IPS DF 6.9 (cell line): ENCODE measurements at regions not wholly inside any gene's neighbourhood (a gene's known extent, or its start where the extent isn't known, plus 50 kb on each side); places are given as distances from the start of the nearest gene placed in this dataset.

Source experiments
- DNase-seq: peaks from one replicate; pipeline ENCODE4 v3.0.0-alpha.2; 2013; ENCODE audit warnings: low read depth, low spot score
- H3K27ac ChIP-seq: one replicate; pipeline ENCODE4 v1.5.1; 2013; ENCODE audit warnings: low read length, control low read depth
- H3K27me3 ChIP-seq: 2 replicates; pipeline ENCODE4 v1.6.1; 2013; ENCODE audit warnings: mild to moderate bottlenecking, low read length; ENCODE audit not compliant: control insufficient read depth, insufficient read depth
- H3K36me3 ChIP-seq: 2 replicates; pipeline ENCODE4 v1.6.1; 2013; ENCODE audit warnings: low read length; ENCODE audit not compliant: control insufficient read depth, insufficient read depth
- H3K4me1 ChIP-seq: 2 replicates; pipeline ENCODE4 v1.6.1; 2013; ENCODE audit warnings: low read length; ENCODE audit not compliant: control insufficient read depth, insufficient read depth
- H3K4me3 ChIP-seq: 2 replicates; pipeline ENCODE4 v1.5.1; 2013; ENCODE audit warnings: mild to moderate bottlenecking, low read length
- H3K9me3 ChIP-seq: 2 replicates; pipeline ENCODE4 v1.6.1; 2013; ENCODE audit warnings: low read length, inconsistent platforms; ENCODE audit not compliant: control insufficient read depth, insufficient read depth
- WGBS: extraction: QIAGEN DNeasy Blood & Tissue Kit; methylation state at CpG from one replicate; pipeline ENCODE4 v1.1.7; 2013; ENCODE audit warnings: mixed read lengths, missing lambda C conversion rate; ENCODE audit not compliant: insufficient read length, insufficient coverage; 5-methylcytosine and 5-hydroxymethylcytosine counted together

GRCh38 chr19:31096062-31096830, 253.0 kb downstream of the TSHZ3 start:
- DNase-seq, result no peak
- Histone ChIP-seq H3K36me3 (no peaks in the 10 kb centered on the region), H3K4me1 (no peaks in the 10 kb centered on the region), H3K4me3 (no peak overlapping the region), H3K9me3 (no peaks in the 10 kb centered on the region), H3K27me3 (no peaks in the 10 kb centered on the region), H3K27ac (no peak overlapping the region)
- no CpG with 5 or more reads among the region's 22 CpGs for WGBS

GRCh38 chr19:31095100-31095804, 254.0 kb downstream of the TSHZ3 start:
- H3K36me3 ChIP-seq, result no peaks in the 10 kb centered on the region
- H3K9me3 ChIP-seq, result no peaks in the 10 kb centered on the region
- no peaks in the 10 kb centered on the region for H3K27me3 ChIP-seq
- no peak for DNase-seq
- no peak overlapping the region for H3K4me3 ChIP-seq
- no peak overlapping the region for H3K27ac ChIP-seq
- no CpG with 5 or more reads among the region's 6 CpGs for WGBS
- no peaks in the 10 kb centered on the region for H3K4me1 ChIP-seq

DNA sequence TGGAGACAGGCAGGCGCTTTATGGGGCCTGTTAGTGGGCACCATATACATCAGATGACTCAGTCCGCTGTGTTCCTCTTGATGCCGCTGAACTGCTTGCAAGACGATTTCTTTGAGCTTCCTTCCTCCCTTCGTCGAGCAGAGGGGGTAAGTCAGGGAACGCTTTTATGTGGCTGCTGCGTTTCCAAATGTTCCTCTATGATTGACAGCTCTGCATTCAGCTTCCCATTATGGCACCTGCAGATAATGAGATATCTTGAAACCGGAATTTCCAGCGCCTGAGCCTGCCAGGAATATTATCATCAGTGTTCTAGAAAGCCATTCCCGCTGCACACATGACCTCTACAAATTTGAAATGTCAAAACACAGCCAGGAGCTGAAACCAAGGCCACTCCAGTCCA, 257.0 kb downstream of the TSHZ3 start:
- Histone ChIP-seq H3K27ac (no peak overlapping the region), H3K9me3 (no peaks in the 10 kb centered on the region), H3K4me3 (no peak overlapping the region), H3K36me3 (no peaks in the 10 kb centered on the region), H3K4me1 (no peaks in the 10 kb centered on the region), H3K27me3 (no peaks in the 10 kb centered on the region)
- WGBS, result no CpG with 5 or more reads among the region's 11 CpGs
- no peak for DNase-seq

- Histone ChIP-seq H3K4me3 (no peak overlapping the region), H3K27ac (no peak overlapping the region), H3K9me3 (no peaks in the 10 kb centered on the region), H3K4me1 (no peaks in the 10 kb centered on the region), H3K27me3 (no peaks in the 10 kb centered on the region), H3K36me3 (no peaks in the 10 kb centered on the region)
- no CpG with 5 or more reads among the region's 5 CpGs for WGBS
- no peak for DNase-seq
Measured at GRCh38 chr19:31089681-31090080, 259.6 kb downstream of the TSHZ3 start.

DNA sequence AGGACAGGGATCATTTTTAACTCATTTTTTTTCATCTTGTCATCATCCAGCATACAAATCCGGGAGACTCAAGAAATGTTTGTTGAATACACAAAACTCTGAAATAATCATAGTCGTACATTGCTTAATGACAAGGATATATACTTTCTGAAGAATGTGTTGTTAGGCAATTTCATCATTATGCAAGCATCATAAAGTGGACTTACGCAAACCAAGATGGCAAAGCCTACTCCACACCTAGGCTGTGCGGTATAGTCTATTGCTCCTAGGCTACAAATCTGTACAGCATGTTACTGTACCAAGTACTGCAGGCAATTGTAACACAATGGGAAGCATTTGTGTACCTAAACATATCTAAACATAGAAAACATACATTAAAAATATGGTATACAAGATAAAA, 264.1 kb downstream of the TSHZ3 start:
- no peak overlapping the region for H3K4me3 ChIP-seq
- no peak overlapping the region for H3K27ac ChIP-seq
- H3K4me1 ChIP-seq, result no peaks in the 10 kb centered on the region
- no peaks in the 10 kb centered on the region for H3K9me3 ChIP-seq
- no peaks in the 10 kb centered on the region for H3K36me3 ChIP-seq
- no CpG with 5 or more reads among the region's 4 CpGs for WGBS
- DNase-seq, result no peak
- H3K27me3 ChIP-seq, result no peaks in the 10 kb centered on the region

DNA sequence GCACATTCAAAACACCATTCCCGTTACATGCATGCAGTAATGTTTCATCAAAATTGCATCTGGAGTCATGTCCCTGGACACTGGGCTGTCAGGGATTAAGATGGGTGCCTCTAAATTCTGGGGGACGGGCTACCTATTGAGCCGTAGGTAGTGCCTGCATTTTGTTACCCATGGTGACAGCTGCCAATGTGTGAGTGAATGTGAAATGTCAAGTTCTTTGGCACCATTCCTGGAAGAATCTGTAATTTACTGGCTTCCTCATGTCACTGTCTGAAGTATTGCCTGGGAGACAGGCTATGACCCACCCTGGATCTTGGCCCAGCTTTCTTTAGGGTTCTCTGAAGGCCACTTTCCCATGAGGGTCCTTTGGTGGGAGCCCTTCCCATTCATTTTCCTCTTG, 266.1 kb downstream of the TSHZ3 start:
- Histone ChIP-seq H3K4me1 (no peaks in the 10 kb centered on the region), H3K36me3 (no peaks in the 10 kb centered on the region), H3K27me3 (no peaks in the 10 kb centered on the region), H3K9me3 (no peaks in the 10 kb centered on the region), H3K27ac (no peak overlapping the region), H3K4me3 (no peak overlapping the region)
- no CpG with 5 or more reads among the region's 3 CpGs for WGBS
- DNase-seq, result no peak

DNA sequence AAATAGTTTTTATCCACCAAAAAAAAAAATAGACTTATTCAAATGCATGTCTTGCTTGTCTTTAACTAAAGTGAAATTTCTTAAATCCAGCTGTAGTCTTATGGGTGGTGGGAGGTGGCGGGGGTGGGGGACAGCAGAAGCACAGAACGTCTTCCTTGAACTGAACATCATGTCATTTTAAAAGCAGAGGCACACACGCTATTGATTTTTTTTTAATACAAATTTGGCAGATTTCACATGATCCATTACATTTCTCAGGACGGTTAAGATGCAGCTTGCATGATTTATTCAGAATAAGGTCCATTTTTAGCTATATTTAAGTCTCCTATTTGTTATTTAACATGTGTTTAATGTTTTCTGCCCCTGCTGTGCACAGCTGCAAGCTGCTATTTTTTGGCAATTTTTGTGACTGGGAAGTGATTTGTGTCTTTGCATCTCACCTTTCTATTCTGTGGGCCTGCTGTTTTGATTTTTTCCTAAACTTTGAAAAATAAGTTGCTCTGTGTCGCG, 274.0 kb downstream of the TSHZ3 start:
- Histone ChIP-seq H3K9me3 (no peaks in the 10 kb centered on the region), H3K36me3 (no peaks in the 10 kb centered on the region), H3K27me3 (no peaks in the 10 kb centered on the region), H3K27ac (no peak overlapping the region), H3K4me3 (no peak overlapping the region), H3K4me1 (peaks cover 9% of the 10 kb centered on the region; the same call in 1 of the 2 replicates)
- WGBS, result no CpG with 5 or more reads among the region's 6 CpGs
- no peak for DNase-seq

- no CpG with 5 or more reads among the region's 13 CpGs for WGBS
- no peak for DNase-seq
- H3K4me1 ChIP-seq, result peaks cover 9% of the 10 kb centered on the region; the same call in 1 of the 2 replicates
- no peaks in the 10 kb centered on the region for H3K36me3 ChIP-seq
- H3K4me3 ChIP-seq, result no peak overlapping the region
- no peaks in the 10 kb centered on the region for H3K9me3 ChIP-seq
- H3K27me3 ChIP-seq, result no peaks in the 10 kb centered on the region
- no peak overlapping the region for H3K27ac ChIP-seq
Measured at GRCh38 chr19:31074199-31075125, 274.8 kb downstream of the TSHZ3 start.

DNA sequence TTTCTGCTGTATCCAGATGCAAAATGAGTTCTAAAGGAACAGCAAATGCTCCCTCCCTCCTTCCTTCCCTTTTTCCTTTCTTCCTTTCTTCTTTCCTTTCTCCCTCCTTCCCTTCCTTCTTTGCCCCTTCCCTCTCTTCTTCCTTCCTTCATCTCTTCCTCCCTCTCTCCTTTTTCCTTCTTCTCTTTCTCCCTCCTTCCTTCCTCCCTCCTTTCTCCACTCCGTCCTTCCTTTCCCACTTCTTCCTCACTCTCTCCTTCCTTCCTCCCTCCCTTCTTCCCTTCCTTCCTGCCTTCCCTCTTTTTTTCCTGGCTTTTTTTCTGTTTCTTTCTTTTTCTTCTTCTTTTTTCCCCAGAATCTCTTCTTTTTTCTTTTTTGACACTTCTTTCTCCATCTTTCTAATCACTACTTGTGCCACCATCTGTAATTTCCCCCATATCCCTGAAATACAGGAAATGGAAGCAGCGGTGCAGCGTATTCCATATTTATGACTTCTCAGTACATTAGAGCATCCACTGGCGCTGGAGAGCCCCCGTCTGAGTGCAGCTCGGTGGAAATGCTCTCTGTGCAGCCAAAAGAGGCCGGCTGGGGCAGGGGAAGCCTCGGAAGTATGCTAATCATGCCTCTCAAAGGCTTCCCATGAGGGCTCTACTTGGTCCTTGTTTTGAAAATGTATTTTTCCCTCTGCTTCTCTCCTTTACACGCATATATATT, 275.6 kb downstream of the TSHZ3 start:
- H3K36me3 ChIP-seq, result no peaks in the 10 kb centered on the region
- no peaks in the 10 kb centered on the region for H3K9me3 ChIP-seq
- H3K4me1 ChIP-seq, result peaks cover 9% of the 10 kb centered on the region; the same call in 1 of the 2 replicates
- WGBS, result 96% methylated on average over 1 of the region's 9 CpGs
- H3K4me3 ChIP-seq, result no peak overlapping the region
- H3K27ac ChIP-seq, result no peak overlapping the region
- DNase-seq, result no peak
- no peaks in the 10 kb centered on the region for H3K27me3 ChIP-seq
